Mucosa of gallbladder (tissue), 1 donor: ENCODE measurements at regions not wholly inside any gene's neighbourhood (a gene's known extent, or its start where the extent isn't known, plus 50 kb on each side); places are given as distances from the start of the nearest gene placed in this dataset.
"Not testable (repeated sequence)": the region's sequence is repeated elsewhere in the genome, so short reads cannot be mapped to it uniquely, and the experiment has no call there.

Experiments
- DNase-seq: peaks from one replicate; pipeline ENCODE4 v3.0.0-alpha.2; 2020; ENCODE audit warnings: low spot score
- donor health status: DM: no; HTN: no; CAD: no.

- no peak for DNase-seq
These were observed 716.9 kb downstream of the ZBBX start for GRCh38 chr3:166663194-166663593.

GRCh38 chr3:166661621-166662020 lies 718.5 kb downstream of the ZBBX start:
- no peak for DNase-seq

GRCh38 chr3:166660962-166661361 lies 719.1 kb downstream of the ZBBX start:
- no peak for DNase-seq

DNA sequence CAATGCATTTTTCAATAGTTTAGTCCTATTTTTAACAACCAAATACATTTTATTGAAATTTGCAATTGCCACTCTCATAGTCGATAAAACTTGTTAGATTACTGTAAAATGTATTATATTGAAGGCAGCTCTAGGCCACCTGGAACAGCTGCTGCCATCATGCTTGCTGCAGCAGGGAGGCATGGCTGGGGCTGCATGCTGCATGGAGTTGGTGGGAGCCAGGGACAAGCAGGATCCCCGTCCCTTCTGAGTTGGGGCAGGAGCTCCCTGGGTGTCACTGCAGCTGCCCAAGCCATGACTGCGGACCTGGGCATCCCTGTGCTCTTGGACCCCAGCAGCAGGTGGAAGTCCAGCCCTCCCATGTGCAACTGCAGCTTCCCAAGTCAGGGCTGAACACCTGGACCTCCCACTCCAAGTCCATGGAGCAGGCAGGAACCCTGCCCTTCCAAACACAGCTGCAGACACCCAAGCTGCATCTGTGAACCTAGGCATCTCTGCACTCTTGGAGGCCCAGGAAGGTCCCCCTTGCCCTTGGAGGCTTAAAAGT lies 742.0 kb downstream of the ZBBX start:
- DNase-seq: no peak

DNA sequence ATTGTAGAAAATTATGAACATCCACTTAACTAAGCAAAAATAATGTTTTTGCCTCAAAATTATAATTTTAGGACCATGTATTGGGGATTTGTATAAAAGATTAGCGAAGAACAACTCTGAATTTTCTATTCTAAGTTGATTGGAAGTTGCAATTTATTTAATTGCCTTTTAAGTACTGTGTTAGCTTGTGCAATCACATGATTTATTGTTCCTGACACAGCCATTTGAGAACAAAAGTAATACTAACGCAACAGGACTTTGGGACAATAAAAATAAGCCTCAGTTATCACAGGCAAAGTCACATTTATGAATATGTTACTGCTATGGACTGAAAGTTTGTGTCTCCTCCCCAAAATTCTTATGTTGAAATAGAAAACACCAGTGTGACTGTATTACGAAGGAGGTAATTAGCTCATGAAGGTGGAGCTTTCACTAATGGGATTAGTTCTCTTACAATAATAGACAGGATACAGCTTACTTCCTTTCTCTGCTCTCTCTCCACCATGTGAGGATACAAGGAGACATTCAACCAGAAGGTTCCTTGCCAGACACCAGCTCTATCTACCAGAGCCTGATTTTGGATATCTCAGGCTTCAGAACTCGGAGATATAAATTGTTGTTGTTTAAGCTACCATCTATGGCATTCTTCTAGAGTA lies 745.9 kb downstream of the ZBBX start:
- no peak for DNase-seq

- no peak for DNase-seq
These were observed 749.9 kb downstream of the ZBBX start for GRCh38 chr3:166630190-166630589.

DNA sequence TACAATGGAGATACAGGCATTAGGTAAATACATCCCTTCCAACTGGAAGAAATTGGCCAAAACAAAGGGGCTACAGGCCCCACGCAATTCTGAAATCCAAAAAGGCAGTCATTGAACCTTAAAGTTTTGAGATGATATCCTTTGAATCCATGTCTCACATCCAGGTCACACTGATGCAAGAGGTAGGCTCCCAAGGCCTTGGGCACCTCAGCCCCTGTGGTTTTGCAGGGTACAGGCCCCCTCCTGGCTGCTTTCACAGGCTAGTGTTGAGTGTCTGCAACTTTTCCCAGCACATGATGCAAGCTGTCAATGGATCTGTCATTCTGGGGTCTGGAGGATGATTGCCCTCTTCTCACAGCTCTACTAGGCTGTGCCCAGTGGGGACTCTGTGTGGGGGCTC lies 766.7 kb downstream of the ZBBX start:
- DNase-seq: no peak

GRCh38 chr3:166612761-166613160 lies 767.3 kb downstream of the ZBBX start:
- DNase-seq: not testable (repeated sequence)

DNA sequence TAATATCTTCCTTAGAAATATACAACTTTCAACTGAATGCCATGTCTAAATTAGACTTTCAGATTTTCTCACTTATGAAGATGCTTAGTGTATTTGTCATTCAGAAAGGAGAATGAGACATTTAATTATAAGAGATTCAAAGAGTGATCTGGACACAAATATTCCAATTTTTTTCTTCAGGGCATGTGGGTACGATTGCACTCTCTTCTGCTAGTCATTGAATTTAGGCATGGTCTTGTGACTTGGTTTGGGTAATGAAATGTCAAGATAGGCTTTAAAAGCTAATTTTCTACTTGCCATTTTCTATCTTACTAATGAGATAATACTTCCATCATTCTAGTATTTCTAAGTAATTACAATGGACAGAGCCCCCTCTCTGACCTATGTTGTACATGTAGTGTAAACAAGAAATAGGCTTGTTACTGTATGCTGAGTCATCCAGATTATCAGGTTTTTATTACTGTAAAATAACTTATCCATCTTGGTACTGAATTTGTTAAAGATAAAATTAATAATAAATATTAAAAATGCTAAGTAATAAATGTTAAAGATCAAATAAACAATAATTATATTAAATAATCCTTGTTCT lies 770.8 kb upstream of the BCHE start:
- DNase-seq: no peak

GRCh38 chr3:166606988-166607387 lies 769.8 kb upstream of the BCHE start:
- no peak for DNase-seq

- DNase-seq: no peak
These were observed 756.6 kb upstream of the BCHE start for GRCh38 chr3:166593776-166594175.

GRCh38 chr3:166582236-166582635 lies 745.0 kb upstream of the BCHE start:
- no peak for DNase-seq

GRCh38 chr3:166580561-166580960 lies 743.3 kb upstream of the BCHE start:
- DNase-seq: no peak

- no peak for DNase-seq
These were observed 737.9 kb upstream of the BCHE start for GRCh38 chr3:166575161-166575560.

DNA sequence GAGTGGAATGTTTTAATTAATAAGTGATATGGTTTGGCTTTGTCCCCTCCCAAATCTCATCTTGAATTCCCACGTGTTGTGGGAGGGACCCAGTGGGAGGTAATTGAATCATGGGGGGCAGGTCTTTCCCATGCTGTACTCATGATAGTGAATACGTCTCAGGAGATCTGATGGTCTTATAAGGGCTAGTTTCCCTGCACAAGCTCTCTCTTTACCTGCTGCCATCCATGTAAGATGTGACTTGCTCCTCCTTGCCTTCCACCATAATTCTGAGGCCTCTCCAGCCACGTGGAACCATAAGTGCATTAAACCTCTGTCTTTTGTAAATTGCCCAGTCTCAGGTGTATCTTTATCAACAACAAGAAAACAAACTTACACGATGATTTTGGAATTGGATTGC lies 734.5 kb upstream of the BCHE start:
- DNase-seq: not testable (repeated sequence)

DNA sequence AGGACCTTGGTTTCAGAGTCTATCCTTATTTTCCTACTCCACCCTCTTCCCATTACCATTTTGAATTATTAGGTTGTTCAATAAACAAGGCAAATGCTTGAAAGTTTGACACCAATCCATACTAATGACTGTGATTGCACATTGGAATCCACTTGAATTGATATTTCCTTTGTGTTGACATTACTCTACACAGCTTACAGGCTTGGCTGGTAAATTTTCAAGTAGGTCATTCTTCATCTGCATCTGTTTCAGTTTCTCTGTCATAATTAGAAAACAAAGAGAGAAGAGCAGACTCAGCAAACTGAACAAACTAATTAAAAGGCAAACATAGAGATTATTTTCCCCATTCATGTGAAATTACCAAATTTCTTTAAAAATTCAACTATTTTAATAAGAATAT lies 732.9 kb upstream of the BCHE start:
- no peak for DNase-seq

GRCh38 chr3:166569589-166569988 lies 732.4 kb upstream of the BCHE start:
- no peak for DNase-seq

DNA sequence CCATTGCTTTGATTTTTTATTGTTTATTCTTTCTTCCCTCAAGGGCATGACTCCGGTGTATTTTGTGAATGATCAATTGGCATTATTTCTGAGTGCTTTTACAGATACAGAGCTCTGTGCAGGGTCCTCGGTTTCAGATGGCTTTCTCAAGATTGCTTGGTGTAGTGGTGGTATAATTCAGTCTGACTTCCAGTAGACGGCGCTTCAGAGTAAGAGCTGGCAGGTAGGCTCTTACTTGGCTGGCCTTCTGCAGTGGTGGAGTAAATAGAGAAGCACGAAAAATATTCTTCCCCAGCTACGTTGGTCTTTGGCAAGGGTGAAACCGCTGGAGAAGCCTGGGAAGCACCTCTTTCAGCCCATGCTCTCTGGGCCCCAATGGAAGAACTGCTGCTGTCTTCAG lies 723.0 kb upstream of the BCHE start:
- no peak for DNase-seq

DNA sequence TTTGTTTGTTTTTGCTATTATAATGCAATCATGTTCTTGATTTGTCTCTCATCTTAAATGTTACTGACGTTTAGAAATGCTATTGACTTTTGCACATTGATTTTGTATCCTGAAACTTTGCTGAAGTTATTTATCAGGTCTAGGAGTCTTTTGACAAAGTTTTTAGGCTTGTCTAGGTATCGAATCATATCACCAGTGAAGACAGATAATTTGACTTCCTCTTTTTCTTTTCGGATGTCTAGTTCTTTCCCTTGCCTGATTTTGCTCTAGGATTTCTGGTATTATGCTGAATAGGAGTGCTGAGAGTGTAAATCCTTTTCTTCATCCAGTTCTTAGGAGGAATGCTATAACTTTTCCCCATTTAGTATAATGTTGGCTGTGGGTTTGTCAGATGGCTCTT lies 719.7 kb upstream of the BCHE start:
- no peak for DNase-seq

GRCh38 chr3:166554023-166554422 lies 716.8 kb upstream of the BCHE start:
- DNase-seq: no peak

GRCh38 chr3:166533740-166534139 lies 696.5 kb upstream of the BCHE start:
- no peak for DNase-seq

- no peak for DNase-seq
These were observed 694.5 kb upstream of the BCHE start for GRCh38 chr3:166531730-166532129.

DNA sequence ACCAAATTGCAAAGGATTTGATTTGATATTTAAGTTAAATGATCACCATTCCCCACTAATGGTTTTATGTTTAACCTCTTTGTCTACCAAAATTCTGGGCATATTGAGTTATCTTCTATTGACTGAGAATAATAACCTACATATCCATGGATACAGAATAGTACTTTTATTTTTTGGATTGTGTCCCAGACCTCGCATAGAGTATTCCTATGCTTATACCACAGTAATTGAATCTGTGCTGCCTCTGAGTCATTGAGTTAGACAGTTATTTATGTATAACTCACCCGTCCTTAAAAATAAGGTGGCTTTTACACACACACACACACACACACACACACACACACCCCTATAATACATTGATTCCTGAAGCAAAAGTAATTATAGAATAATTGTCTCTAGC lies 690.1 kb upstream of the BCHE start:
- DNase-seq: no peak

DNA sequence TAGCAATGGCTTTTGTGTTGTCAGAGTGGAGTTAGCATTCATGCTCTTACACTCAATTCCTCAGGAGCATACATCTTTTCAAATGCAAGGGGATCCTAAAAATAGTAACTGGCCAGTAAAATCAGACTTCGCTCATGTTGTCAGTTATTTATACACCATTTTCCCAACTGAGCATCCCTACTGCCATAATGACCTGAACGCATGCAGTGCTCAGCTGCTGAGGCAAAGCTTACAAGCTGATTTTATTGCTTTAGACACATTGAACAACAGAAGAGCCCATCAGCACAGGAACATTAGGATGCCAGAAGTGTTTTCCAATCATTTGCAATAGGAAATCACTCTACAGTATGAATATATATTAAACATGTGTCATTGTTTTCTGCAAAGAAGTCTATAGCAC lies 689.7 kb upstream of the BCHE start:
- DNase-seq: no peak
